Choroid plexus epithelial cell (primary cell): ENCODE measurements at regions not wholly inside any gene's neighbourhood (a gene's known extent, or its start where the extent isn't known, plus 50 kb on each side); places are given as distances from the start of the nearest gene placed in this dataset.

Experiments
- DNase-seq: peaks from one replicate; pipeline ENCODE4 v3.0.0-alpha.2; 2010; ENCODE audit warnings: low read depth
- H3K4me3 ChIP-seq: 2 replicates; pipeline ENCODE4 v1.5.1; 2011; ENCODE audit warnings: low read depth, mild to moderate bottlenecking, control low read depth, low read length, moderate library complexity
- CTCF ChIP-seq: conservative IDR thresholded peaks from 2 replicates; pipeline ENCODE4 v1.5.1; 2011; ENCODE audit warnings: low read depth, mild to moderate bottlenecking, control low read depth, inconsistent platforms, low read length, moderate library complexity

GRCh38 chr13:48908381-48909055 is 67.2 kb upstream of the FNDC3A start:
- DNase-seq: no peak
- no peak overlapping the region for H3K4me3 ChIP-seq
- no peak for TF ChIP-seq CTCF

GRCh38 chr13:48909056-48909389 is 66.7 kb upstream of the FNDC3A start:
- no peak for DNase-seq
- no peak for TF ChIP-seq CTCF
- no peak overlapping the region for H3K4me3 ChIP-seq

- TF ChIP-seq CTCF: no peak
- H3K4me3 ChIP-seq: no peak overlapping the region
- DNase-seq: no peak
These were observed 65.0 kb upstream of the FNDC3A start for GRCh38 chr13:48910686-48911085.

- no peak for DNase-seq
- TF ChIP-seq CTCF: no peak
- no peak overlapping the region for H3K4me3 ChIP-seq
These were observed 56.0 kb upstream of the FNDC3A start for GRCh38 chr13:48919751-48920150.

- TF ChIP-seq CTCF: no peak
- no peak overlapping the region for H3K4me3 ChIP-seq
- no peak for DNase-seq
These were observed 55.0 kb upstream of the FNDC3A start for GRCh38 chr13:48920730-48921129.

- no peak for DNase-seq
- TF ChIP-seq CTCF: no peak
- no peak overlapping the region for H3K4me3 ChIP-seq
These were observed 52.3 kb upstream of the FNDC3A start for GRCh38 chr13:48923376-48923775.

- no peak for TF ChIP-seq CTCF
- H3K4me3 ChIP-seq: no peak overlapping the region
- no peak for DNase-seq
These were observed 50.7 kb upstream of the FNDC3A start for GRCh38 chr13:48925001-48925400.
